Calu3 (cell line): ENCODE measurements at regions not wholly inside any gene's neighbourhood (a gene's known extent, or its start where the extent isn't known, plus 50 kb on each side); places are given as distances from the start of the nearest gene placed in this dataset.

ENCODE experiments used
- BruUV-seq: library from RNA; stranded (reverse); fragments of 400-500 nt; replicated peaks from 2 replicates; lab custom pipeline; 2021; lab: Mats Ljungman, UMichigan
- CTCF ChIA-PET: fragments of 300-600 bp; sonication (Branson Sonifier 250); formaldehyde crosslinking; loops from one replicate; lab custom pipeline; 2022; ENCODE audit warnings: antibody characterized with exemption; lab: Charles Lee
- DNase-seq: peaks from one replicate; pipeline ENCODE4 v3.0.0; 2022
- H3K27ac Mint-ChIP-seq: one replicate; pipeline ENCODE4 v1.8.0; 2022; ENCODE audit warnings: mixed read lengths; ENCODE audit not compliant: unreplicated experiment
- H3K27me3 Mint-ChIP-seq: one replicate; pipeline ENCODE4 v1.8.0; 2022; ENCODE audit warnings: mixed read lengths; ENCODE audit not compliant: unreplicated experiment
- H3K36me3 Mint-ChIP-seq: one replicate; pipeline ENCODE4 v1.8.0; 2022; ENCODE audit warnings: mild to moderate bottlenecking, moderate library complexity, mixed read lengths; ENCODE audit not compliant: insufficient read depth, unreplicated experiment
- H3K4me1 Mint-ChIP-seq: one replicate; pipeline ENCODE4 v1.8.0; 2022; ENCODE audit warnings: mild to moderate bottlenecking, low read depth, mixed read lengths; ENCODE audit not compliant: unreplicated experiment
- H3K4me3 Mint-ChIP-seq: one replicate; pipeline ENCODE4 v1.8.0; 2022; ENCODE audit warnings: mild to moderate bottlenecking, low read depth, moderate library complexity, mixed read lengths; ENCODE audit not compliant: unreplicated experiment
- H3K9me3 Mint-ChIP-seq: one replicate; pipeline ENCODE4 v1.8.0; 2022; ENCODE audit warnings: low read depth, mixed read lengths; ENCODE audit not compliant: unreplicated experiment
- CTCF ChIP-seq: fragments of 200-600 bp; IDR thresholded peaks from one replicate; pipeline ENCODE4 v1.8.0; 2022; ENCODE audit warnings: antibody characterized with exemption; ENCODE audit not compliant: unreplicated experiment
- intact Hi-C: fragments of 100-400 bp; cut with micrococcal nuclease; formaldehyde crosslinking; loops from one replicate; pipeline ENCODE4 v1.10.0; 2022; ENCODE audit not compliant: unreplicated experiment

- CTCF ChIA-PET: no interaction called here
- no peaks in the 10 kb centered on the region for H3K9me3 Mint-ChIP-seq
These were observed 257.5 kb upstream of the SNX7 start for GRCh38 chr1:98403963-98404480.

GRCh38 chr1:98402860-98403259, 258.7 kb upstream of the SNX7 start:
- no peak for DNase-seq
- no peaks in the 10 kb centered on the region for H3K4me1 Mint-ChIP-seq
- CTCF ChIA-PET: no interaction called here
- H3K27me3 Mint-ChIP-seq: no peaks in the 10 kb centered on the region
- intact Hi-C loops: no loop called here
- H3K36me3 Mint-ChIP-seq: no peaks in the 10 kb centered on the region
- H3K27ac Mint-ChIP-seq: no peak overlapping the region
- no peak for TF ChIP-seq CTCF
- H3K9me3 Mint-ChIP-seq: no peaks in the 10 kb centered on the region
- H3K4me3 Mint-ChIP-seq: no peak overlapping the region
- BruUV-seq: no TSS peak

More at GRCh38 chr1:98403963-98404480, 257.5 kb upstream of the SNX7 start:
- BruUV-seq: no TSS peak
- H3K36me3 Mint-ChIP-seq: no peaks in the 10 kb centered on the region
- no peak overlapping the region for H3K4me3 Mint-ChIP-seq
- no peak for DNase-seq
- intact Hi-C loops: no loop called here
- no peaks in the 10 kb centered on the region for H3K27me3 Mint-ChIP-seq
- TF ChIP-seq CTCF: no peak
- H3K27ac Mint-ChIP-seq: no peak overlapping the region
- H3K4me1 Mint-ChIP-seq: no peaks in the 10 kb centered on the region

GRCh38 chr1:98400446-98400845, 261.1 kb upstream of the SNX7 start:
- no peaks in the 10 kb centered on the region for H3K4me1 Mint-ChIP-seq
- DNase-seq: no peak

GRCh38 chr1:98399218-98399617, 262.3 kb upstream of the SNX7 start:
- CTCF ChIA-PET: no interaction called here
- intact Hi-C loops: no loop called here
- BruUV-seq: no TSS peak
- no peak overlapping the region for H3K4me3 Mint-ChIP-seq
- no peak for DNase-seq
- no peaks in the 10 kb centered on the region for H3K27me3 Mint-ChIP-seq
- TF ChIP-seq CTCF: no peak
- no peak overlapping the region for H3K27ac Mint-ChIP-seq
- H3K36me3 Mint-ChIP-seq: no peaks in the 10 kb centered on the region
- no peaks in the 10 kb centered on the region for H3K4me1 Mint-ChIP-seq
- H3K9me3 Mint-ChIP-seq: no peaks in the 10 kb centered on the region

More at GRCh38 chr1:98400446-98400845, 261.1 kb upstream of the SNX7 start:
- Mint-ChIP-seq H3K4me3 (no peak overlapping the region), H3K36me3 (no peaks in the 10 kb centered on the region), H3K27me3 (no peaks in the 10 kb centered on the region), H3K9me3 (no peaks in the 10 kb centered on the region), H3K27ac (no peak overlapping the region)
- intact Hi-C loops: no loop called here
- CTCF ChIA-PET: interaction anchor here (0.6 kb wide), 1 partner anchor 190 kb away, joined by 4 read pairs; no protein-coding TSS in a partner anchor
- no TSS peak for BruUV-seq
- TF ChIP-seq CTCF: no peak
